Left renal pelvis (tissue), 4 donors: ENCODE measurements at regions not wholly inside any gene's neighbourhood (a gene's known extent, or its start where the extent isn't known, plus 50 kb on each side); places are given as distances from the start of the nearest gene placed in this dataset.
A peak's percentile ranks its signal among the peaks of the same experiment; 100 is the strongest.

Source experiments
- DNase-seq, 4 donors: peaks; one replicate each; pipeline ENCODE4 v3.0.0-alpha.2; 2013; ENCODE audit warnings: low read depth in 4 of 4, low spot score in 3 of 4

- no peak for DNase-seq
These were observed 1246.6 kb downstream of the FAM181B start for GRCh38 chr11:81487109-81487508.

DNA sequence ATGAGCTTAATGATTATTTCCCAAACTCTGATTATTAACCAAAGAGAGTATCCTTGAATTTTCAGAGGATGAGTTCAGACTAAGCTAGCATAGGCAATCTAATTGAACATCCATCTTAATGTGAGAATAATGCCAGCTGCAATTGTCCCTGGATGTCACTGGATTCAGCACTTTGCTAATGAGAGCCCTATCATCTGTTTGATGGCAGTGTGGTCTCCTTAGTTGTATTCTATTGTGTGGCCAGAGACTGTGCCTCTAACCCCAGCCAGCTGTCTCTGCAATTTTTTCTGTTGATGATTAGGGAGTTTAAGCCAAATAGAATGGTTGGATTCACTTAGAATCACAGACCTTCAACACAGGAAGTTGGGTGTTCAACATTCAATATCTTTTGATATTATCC lies 1249.5 kb downstream of the FAM181B start:
- DNase-seq, result no peak

DNA sequence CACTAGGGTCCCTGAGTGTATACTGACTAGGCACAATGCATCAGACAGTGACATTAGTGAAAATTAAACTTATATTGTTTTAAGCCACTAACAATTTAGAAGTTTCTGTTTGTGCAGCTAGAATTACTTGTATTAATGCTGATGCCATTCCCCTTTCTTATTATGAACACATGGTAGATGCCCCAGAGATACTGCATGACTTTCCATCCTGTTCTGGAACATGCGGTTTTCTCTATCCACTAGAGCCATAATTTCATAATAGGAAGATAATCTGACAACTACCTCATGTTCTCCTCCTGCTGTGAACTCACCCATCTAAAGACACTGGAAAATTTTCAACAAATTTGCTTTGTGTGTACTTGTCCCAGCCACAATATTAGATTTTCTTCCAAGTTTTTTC lies 1256.4 kb downstream of the FAM181B start:
- DNase-seq, result no peak

GRCh38 chr11:81476345-81476744 lies 1257.3 kb downstream of the FAM181B start:
- DNase-seq, result no peak

- no peak for DNase-seq
These were observed 1261.0 kb downstream of the FAM181B start for GRCh38 chr11:81472646-81473045.

DNA sequence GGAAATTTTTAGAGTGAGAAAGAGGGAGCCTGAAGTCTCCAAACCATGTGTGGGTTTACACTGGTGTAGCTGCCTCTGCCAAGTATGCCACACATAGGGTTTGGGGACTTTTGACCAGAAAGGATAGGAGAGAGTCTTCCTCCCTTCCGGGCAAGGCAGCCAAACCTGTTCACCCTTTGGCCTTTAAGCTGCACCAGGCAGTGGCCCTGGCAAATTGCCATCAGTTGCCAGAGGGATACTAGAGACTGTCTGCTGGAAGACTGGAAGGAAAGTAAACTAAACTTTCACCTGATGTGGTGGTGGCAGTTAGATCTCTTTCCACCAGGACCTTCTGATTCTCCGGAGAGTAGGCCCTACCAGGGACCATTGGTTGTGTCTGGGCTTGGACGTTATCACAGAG lies 1263.2 kb downstream of the FAM181B start:
- DNase-seq, result no peak

- DNase-seq, result no peak
These were observed 1273.8 kb downstream of the FAM181B start for GRCh38 chr11:81459766-81460306.

GRCh38 chr11:81449588-81450156 lies 1284.0 kb downstream of the FAM181B start:
- DNase-seq, result no peak

DNA sequence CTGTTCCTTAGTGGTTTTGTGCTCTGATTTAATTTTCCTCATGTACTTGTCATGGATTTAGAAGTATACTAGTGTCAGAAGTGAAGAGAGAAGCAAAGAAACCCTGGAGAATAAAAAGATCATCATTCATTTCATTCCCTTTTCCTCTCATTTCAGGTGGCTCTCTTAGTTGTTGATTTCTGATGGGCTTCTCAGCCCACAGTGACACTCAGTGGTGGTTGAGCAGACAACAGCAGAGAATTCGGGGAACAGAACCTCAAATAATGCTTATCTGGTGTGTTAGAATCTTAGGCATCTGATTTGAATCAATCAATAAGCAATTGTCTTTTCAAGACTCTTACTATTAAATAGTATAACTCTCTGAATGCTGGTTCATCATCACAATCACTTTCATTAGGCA lies 1289.4 kb downstream of the FAM181B start:
- DNase-seq, result no peak

DNA sequence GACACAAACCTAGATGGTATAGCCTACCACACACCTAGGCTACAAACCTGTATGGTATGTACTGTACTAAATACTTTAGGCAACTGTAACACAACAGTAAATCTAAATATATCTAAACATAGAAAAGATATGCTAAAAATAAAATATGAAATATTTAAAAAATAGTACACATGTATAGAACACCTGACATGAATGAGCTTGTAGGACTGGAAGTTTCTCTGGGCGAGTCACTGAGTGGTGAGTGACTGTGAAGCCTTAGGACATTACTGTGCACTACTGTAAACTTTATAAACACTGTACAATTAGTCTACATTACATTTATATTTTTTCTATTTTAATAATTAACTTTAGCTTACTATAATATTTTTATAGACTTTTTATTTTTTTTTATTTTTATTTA lies 1301.3 kb downstream of the FAM181B start:
- DNase-seq, result no peak

DNA sequence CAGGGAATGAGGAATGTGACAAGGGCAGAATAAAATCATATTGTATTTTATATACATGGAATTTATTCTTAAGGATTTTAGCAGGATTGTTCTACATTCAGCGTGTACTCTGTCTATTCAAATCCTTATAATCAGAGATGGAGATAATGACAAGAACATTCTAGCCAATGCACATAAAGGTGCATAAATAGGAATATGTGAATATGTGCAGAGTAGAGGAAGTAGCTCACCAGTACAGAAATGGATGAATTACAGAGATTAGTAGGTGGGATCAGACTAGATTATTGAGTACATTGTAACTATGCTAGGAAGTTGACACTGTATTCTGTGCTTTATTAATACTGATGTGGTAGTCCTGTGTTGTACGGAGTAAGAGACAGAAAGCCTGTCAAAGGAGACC lies 1308.8 kb downstream of the FAM181B start:
- no peak for DNase-seq

DNA sequence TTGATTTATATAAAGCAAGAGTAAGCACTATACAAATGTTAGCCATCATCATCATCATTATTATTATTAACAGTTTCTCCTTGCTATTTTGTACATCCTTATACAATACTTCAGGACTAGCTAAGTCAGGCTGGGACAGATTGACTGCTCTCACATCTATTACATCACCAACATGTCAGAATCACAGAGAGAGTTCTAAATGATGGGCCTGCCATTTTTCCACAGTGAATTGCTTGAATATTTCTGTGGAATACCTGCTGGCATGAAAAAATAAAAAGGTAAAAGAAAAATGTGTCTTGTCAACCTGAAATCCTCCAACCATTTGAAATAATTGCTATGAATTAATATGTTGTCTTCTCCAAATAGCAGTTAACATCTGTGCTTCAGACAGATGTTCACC lies 1311.3 kb downstream of the FAM181B start:
- no peak for DNase-seq

- no peak for DNase-seq
These were observed 1312.3 kb downstream of the FAM181B start for GRCh38 chr11:81421251-81421860.

DNA sequence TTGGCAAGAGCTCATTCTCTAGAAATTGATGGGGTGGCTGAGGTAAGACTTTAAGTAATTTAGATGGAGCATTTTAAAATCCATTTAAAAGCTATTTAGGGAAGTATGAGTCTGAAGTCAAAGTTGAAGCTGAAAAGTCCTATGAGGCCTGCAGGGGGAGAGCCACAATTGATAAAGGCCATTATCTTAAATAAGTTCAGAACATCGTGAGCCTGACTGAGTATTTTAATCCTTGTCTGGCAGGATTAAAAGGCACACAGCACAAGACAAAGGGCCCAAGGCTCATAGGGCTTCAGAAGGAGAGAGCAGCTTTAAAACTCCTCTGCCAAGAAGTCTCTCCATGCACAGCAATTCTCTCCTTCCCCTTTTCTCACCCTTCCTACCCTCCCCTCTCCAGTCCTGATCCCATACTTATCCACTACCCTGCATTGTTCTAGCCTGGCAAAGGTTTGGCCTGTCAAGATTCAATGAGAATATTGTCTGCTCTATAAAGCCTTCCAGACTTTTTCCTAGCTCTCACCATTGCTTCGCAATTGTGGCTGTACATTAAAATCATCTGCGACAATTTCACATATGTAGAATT lies 1312.9 kb downstream of the FAM181B start:
- no peak for DNase-seq

- DNase-seq, result peak in 2 of 4 donors; percentile 3 to 24
These were observed 1336.3 kb downstream of the FAM181B start for GRCh38 chr11:81397316-81397715.

GRCh38 chr11:81394311-81394710 lies 1339.4 kb downstream of the FAM181B start:
- no peak for DNase-seq

DNA sequence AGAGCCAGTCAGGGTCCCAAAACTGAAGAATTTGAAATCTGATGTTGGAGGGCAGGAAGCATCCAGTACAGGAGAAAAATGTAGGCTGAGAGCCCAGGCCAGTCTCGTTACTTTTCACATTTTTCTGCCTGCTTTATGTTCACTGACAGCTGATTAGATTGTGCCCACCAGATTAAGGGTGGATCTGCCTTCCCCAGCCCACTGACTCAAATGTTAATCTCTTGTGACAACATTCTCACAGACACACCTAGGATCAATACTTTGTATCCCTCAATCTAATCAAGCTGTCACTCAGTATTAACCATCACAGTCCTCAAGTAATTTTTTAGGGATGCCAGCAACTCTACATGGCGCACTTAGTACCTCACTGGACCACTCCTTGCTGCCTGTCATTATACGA lies 1345.3 kb downstream of the FAM181B start:
- no peak for DNase-seq

GRCh38 chr11:81380395-81380794 lies 1353.3 kb downstream of the FAM181B start:
- DNase-seq, result no peak

DNA sequence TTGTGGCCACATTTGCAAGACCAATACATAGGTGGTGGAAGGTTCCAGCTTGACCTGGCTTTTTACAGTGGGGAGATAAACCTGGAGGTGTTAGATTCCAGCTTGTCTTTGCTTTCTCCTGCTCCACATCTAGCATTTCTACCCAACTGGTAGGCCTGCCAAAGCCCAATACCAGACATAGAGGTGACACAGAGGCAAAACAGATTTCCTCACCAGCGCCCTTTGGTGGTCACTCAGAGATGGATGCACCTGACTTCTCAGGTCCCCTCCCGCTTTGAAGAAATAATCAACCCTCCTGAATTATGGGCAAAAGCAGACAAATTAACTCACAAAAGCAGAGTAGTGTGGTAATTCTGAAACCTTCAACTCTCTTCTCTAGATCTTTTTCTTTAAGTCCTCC lies 1356.2 kb downstream of the FAM181B start:
- DNase-seq, result no peak

- DNase-seq, result no peak
These were observed 1359.7 kb downstream of the FAM181B start for GRCh38 chr11:81373986-81374385.

DNA sequence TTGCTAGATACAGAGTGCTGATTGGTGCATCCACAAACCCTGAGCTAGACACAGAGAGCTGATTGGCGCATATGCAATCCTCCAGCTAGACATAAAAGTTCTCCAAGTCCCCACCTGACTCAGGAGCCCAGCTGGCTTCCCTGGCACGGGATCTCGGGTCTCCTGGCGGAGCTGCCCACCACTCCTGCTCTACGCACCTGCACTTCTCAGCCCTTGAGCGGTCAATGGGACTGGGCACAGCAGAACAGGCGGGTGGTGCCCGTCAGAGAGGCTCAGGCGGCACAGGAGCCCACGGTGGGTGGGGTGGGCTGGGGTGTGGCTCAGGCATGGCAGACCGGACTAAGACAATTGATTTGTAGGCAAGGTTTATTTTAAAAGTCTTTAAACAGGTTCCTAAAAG lies 1365.5 kb downstream of the FAM181B start:
- DNase-seq, result no peak

GRCh38 chr11:81365496-81365895 lies 1368.2 kb downstream of the FAM181B start:
- no peak for DNase-seq
